ENCODE measurements at regions not wholly inside any gene's neighbourhood (a gene's known extent, or its start where the extent isn't known, plus 50 kb on each side); places are given as distances from the start of the nearest gene placed in this dataset.
"Not testable (repeated sequence)": the region's sequence is repeated elsewhere in the genome, so short reads cannot be mapped to it uniquely, and the experiment has no call there.

DNA sequence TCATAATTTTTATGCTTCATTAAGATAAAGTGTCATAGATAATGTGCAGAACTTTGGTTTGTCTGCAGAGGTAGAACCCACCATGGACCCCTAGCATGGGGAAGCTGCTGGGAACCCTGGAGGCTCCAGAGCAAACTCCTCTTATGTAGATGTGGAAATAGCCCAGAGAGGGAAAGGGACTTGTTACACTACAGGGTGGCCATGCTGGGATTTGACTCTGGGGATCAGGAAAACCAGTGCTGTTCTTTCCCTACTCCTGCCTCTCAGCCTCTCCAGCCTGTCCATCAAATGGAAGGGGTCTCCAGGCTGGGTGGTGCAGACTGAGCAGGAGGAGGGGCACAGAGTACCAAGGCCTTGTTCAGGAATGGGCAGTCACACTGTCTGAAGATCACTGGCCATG lies 54.2 kb downstream of the MSX1 start:
- DNase-seq (ENCODE audit: low read depth) = no peak

DNA sequence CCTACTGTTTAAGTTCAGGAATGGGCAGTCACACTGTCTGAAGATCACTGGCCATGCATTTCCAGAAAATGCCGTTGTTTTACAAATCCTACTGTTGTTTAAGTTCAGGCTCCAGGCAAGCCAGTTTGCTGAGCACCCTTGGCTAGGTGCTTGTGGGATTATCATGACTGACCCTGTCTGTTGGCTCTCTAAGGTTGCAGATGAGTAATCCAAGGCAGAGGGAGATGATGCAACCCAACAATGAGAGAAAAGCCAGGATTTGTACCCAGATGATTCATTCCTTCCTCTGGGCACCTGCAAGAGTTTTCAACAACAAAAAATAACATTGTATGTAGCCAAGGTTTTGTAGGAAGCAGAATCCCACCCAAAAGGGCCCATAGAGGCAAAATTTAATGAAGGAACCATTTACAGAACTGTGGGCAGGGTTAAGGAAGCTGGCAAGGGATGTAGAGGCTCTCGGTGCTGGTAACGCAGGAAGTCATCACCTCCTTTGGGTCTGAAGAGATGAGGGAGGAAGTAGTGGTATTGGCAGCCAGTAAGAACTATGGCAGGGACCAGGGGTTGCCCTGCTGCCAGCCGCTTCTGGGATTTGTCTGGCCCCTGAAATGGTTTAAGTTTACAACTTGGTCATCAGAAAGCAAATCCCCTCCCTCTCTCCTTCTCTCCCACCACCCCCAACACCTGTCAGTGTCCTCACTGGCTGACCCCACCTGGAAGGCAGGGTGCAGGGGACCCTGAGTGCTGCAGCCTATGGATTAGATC lies 54.8 kb downstream of the MSX1 start:
- peak; percentile 7 for DNase-seq (ENCODE audit: low read depth)

DNA sequence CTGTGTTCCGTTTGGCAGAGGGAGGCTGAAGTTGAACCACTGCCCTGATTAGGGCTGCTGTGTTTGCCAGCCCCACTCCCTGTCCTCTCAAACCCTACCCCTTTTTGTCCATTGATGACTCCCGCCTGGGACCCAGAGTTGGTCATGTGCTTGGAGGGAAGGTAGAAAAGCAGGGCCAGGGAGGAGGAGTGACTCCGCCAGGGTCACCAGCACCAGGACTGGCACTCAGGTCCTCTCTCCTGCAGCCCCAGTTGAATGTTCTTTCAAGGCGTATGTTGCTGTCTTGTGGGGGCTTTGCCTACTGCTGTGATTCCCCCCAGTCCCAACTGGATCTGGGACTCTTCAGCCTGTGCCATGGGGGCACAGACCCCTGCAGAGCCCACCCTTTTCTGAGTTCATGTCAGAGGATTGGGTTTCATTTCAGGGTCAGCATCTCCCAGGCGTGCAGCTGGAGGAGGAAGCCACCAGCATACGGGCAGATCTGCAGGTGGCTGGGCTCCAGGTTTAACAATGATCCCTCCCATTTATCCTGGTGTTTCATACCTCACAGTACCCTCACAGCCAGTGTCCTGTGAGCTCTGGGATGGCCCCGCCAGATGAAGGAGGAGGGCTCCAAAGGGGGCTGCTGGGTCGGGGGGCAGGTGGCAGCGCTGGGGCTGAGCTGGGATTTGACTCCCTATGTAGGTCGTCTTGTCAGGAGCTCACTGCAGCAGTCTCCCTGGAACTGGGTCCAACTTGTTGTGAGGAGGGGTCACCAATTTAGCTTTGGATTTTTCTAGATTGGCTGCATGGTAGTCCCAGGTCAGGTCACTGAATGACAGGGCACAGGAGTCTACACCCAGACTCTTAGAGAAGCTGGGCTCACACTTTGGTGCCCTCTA lies 55.7 kb downstream of the MSX1 start:
- no peak for DNase-seq (ENCODE audit: low read depth)

DNA sequence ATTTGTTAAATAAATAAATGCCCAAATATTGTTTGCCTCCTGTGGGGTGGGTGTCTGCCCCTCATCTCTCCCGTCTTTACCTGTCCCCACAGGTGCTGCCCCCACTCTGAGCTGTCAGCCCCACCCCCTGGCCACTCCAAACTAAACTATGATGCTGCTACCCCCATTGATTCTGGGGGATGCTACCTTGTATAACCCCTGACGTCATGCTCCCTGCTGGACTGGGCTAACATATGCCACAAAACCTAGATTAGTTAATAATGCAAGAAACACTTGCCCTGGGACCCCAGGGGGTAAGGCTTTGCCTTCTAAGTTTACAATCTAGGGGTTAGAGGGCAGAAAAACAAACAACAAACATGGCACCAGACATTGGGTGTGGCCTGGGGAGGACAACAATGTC lies 58.6 kb downstream of the MSX1 start:
- DNase-seq (ENCODE audit: low read depth) = no peak

DNA sequence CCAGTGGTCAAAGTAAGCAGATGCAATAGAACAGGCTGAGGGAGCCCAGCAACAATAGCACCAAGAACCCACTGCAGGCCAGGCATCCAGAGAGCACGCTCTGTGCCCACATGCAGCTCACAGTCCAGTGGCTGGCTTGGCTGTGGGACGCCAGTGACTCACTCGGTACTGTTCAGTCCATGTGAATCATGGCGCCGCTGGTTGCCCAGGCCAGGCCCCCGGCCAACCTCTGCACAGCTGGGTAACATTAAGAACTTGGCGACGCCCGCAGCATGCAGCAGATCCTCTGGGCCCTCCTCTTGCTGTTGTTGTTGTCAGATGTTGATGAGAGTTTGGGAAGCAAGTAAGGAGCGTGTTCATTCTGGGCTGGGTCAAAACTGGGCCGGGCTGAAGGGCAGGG lies 60.5 kb downstream of the MSX1 start:
- peak; percentile 52 for DNase-seq (ENCODE audit: low read depth)

DNA sequence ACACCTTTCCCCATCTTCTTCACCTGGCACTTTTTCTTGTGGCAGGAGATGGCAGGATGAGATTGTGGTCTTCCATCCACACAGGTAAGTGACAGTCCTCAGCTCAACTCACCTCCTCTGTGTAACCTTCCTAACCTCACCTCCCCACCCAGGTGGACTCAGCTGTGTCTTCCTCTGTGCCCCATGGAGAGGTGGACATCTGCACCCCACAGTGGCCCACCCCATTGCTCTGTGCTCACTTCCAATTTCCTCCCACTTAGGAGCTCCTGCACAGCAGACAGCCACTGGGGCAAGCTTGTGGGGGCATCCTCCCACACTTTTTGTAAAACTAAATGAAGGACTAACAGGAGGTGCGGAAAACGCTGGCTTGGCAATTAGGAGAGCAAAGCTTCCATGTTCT lies 61.6 kb downstream of the MSX1 start:
- no peak for DNase-seq (ENCODE audit: low read depth)

DNA sequence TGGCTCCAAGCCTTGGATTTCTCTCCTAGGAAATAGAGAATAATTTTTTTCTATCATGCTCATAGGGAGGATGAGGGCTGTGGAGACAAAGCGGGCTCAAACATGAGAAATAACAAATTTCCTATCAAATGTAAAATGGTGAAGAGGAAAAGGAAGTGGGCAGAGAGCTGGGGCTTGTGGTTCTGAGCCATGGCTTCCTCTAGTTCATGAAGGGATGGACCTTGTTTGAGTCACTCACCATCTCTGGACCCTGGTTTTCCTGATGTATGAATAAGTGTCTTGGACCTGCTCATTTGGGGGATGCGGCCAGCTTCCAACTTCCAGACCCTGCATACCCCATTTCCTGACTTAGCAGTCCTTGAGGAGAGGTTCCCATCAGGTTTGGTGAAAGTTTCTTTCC lies 63.0 kb downstream of the MSX1 start:
- DNase-seq (ENCODE audit: low read depth) = no peak

- no peak for DNase-seq (ENCODE audit: low read depth)
These were observed 63.7 kb downstream of the MSX1 start for GRCh38 chr4:4923201-4923600.

GRCh38 chr4:4930677-4931076 lies 71.2 kb downstream of the MSX1 start:
- no peak for DNase-seq (ENCODE audit: low read depth)

- DNase-seq (ENCODE audit: low read depth) = no peak
These were observed 76.5 kb downstream of the MSX1 start for GRCh38 chr4:4935974-4936373.

GRCh38 chr4:4937926-4938325 lies 78.5 kb downstream of the MSX1 start:
- DNase-seq (ENCODE audit: low read depth) = no peak

GRCh38 chr4:4941751-4942150 lies 77.5 kb downstream of the CYTL1 start:
- DNase-seq (ENCODE audit: low read depth) = no peak

- no peak for DNase-seq (ENCODE audit: low read depth)
These were observed 76.6 kb downstream of the CYTL1 start for GRCh38 chr4:4942658-4943057.

- no peak for DNase-seq (ENCODE audit: low read depth)
These were observed 74.2 kb downstream of the CYTL1 start for GRCh38 chr4:4945021-4945420.

- DNase-seq (ENCODE audit: low read depth) = no peak
These were observed 73.4 kb downstream of the CYTL1 start for GRCh38 chr4:4945829-4946228.

DNA sequence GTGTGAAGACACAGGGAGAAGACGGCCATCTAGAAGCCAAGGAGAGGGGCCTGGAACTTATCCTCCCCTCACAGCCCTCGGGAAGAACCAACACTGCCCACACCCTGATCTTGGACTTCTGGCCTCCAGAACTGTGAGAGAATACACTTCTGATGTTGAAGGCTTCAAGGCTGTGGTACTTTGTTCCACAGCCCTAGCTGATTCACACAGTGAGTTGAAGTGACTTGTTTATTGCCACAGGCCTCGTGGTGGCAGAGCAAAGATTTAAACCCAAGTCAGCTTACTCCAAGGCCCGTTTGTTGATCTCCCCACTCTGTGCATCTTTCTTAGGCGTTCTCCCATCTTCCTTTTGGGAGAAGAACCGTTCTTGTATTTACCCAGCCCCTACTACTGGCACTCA lies 72.8 kb downstream of the CYTL1 start:
- DNase-seq (ENCODE audit: low read depth) = no peak

DNA sequence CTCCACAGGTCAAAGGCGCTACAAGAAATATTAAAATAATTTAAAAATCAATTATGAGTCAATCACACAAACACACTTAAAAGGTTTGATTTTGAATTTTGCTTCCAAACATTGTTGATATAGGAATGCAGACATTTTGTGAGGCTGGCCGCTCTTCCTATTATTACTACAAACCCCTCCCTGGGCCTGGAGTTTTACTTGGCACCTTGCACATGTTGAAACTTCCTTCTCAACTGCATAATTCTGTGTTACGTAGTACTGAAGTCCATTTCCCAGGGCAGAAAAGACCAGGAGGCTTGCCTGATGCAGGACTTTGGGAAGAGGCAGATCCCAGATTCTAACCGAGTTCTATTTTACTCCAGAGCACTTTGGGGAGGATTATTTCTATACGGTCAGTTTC lies 71.5 kb downstream of the CYTL1 start:
- no peak for DNase-seq (ENCODE audit: low read depth)

- DNase-seq (ENCODE audit: low read depth) = no peak
These were observed 70.9 kb downstream of the CYTL1 start for GRCh38 chr4:4948370-4948769.

DNA sequence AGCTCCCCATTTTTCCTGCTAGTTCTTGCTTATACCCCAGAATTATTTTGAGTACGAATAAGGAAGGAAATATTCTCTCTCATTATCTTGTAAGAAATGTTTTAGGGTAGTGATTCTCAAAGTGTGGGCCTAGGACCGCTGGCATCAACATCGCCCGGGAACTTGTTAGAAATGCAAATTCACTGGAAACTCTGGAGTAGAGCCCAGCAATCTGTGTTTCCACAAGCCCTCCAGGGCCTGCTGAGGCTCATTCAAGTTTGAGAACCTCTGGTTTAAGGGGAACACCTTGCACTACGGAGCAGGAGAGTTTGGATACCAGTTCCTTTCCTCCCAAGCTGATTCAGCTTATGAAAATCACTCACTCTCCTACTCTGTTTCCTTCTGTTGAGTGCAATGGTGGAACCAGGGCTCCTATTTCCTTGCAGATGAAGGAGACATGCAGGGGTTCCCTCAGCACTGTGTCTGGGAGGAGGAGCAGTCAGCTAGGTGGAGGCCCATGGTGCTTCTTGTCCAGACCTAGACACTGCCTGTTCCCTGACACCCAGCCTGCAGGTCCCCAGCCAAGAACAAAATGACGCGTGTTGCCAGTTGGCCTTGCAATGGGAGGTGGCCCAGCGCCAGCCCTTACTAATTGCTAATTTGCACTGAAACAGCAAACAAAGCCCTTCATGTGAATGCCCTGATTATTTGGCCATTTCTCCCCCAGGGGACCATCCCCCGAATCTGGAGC lies 68.5 kb downstream of the CYTL1 start:
- no peak for DNase-seq (ENCODE audit: low read depth)

DNA sequence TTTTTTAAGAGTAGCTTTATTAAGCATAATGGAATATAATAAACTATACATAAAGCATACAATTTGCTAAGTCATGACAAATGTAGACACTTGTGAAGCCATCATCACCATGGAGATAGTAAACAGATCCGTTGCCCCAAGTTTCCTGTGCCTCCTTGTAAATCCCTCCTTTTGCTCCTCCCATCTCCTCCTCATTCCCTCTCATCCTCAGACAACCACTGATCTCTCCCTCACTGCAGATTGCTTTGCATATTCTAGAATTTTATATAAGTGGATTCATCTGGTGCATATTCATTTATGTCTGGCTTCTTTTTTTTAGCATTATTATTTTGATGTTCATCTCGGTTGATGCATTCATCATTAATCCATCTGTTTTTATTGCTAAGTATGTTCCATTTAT lies 67.0 kb downstream of the CYTL1 start:
- DNase-seq (ENCODE audit: low read depth) = no peak

- not testable (repeated sequence) for DNase-seq (ENCODE audit: low read depth)
These were observed 59.7 kb downstream of the CYTL1 start for GRCh38 chr4:4959344-4960074.

DNA sequence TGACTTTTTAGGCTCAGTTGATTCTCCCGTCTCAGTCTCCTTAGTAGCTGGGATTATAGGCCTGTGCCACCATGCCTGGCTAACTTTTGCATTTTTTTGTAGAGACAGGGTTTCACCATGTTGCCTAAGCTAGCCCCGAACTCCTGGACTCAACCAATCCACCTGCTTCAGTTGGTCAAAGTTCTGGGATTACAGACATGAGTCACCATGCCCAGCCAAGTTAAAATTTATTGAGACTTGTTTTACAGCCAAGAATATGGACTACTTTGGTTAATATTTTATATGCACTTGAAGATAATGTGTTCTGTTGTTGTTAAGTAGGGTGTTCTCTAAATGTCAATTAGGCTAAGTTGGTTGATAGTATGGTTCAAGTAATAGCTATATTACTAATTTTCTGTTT lies 58.7 kb downstream of the CYTL1 start:
- DNase-seq (ENCODE audit: low read depth) = no peak
